WI38 (cell line): ENCODE measurements at regions not wholly inside any gene's neighbourhood (a gene's known extent, or its start where the extent isn't known, plus 50 kb on each side); places are given as distances from the start of the nearest gene placed in this dataset.

Experiments
- H3K4me3 ChIP-seq: 2 replicates; pipeline ENCODE4 v1.5.1; 2011; ENCODE audit warnings: low read depth, mild to moderate bottlenecking, control low read depth, low read length
- CTCF ChIP-seq: IDR thresholded peaks from 2 replicates; pipeline ENCODE4 v1.5.1; 2012; ENCODE audit warnings: low read depth, mild to moderate bottlenecking, control low read depth, low read length

DNA sequence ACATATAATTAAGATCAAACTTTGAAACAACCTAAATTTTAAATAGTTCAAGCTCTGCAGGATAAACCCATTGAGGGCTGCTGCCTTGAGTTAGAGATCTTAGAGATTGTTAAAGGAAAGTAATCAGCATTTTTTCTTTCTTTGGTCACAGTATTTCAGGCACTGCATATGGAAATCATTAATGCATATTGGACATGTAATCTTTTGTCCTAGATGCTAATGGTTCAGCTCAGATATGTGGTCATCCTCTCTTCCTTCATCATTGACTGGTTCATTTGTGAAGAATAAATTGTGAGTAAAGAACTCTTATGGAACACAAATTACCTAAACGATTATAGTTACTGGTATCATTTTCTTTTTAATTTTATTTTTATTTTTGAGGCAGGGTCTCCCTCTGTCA lies 82.0 kb upstream of the PRLR start:
- TF ChIP-seq CTCF: no peak
- no peak overlapping the region for H3K4me3 ChIP-seq

GRCh38 chr5:35309365-35310130 lies 79.3 kb upstream of the PRLR start:
- TF ChIP-seq CTCF: no peak
- no peak overlapping the region for H3K4me3 ChIP-seq

DNA sequence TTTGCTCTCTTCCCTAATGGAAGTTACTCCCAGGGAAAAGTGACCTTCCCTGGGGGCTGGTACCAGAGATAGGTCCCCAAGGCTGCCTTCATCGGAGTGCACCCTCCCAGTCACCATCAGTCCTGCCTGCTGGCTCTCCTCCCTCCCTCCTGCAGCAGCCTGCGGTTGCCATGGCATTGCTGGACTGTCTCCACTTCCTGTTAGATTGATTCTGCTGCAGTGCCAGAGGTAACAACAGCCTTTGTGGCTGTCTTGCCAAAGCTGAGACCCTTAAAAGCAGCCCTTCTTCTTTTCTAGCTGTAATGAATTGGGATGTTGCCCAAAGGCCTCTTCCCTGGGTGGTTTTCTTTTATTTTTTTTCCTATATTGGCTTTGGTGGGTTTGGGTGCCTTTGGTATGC lies 78.1 kb upstream of the PRLR start:
- TF ChIP-seq CTCF: no peak
- H3K4me3 ChIP-seq: no peak overlapping the region

- TF ChIP-seq CTCF: no peak
- H3K4me3 ChIP-seq: no peak overlapping the region
Measured at GRCh38 chr5:35306716-35307365, 76.6 kb upstream of the PRLR start.

DNA sequence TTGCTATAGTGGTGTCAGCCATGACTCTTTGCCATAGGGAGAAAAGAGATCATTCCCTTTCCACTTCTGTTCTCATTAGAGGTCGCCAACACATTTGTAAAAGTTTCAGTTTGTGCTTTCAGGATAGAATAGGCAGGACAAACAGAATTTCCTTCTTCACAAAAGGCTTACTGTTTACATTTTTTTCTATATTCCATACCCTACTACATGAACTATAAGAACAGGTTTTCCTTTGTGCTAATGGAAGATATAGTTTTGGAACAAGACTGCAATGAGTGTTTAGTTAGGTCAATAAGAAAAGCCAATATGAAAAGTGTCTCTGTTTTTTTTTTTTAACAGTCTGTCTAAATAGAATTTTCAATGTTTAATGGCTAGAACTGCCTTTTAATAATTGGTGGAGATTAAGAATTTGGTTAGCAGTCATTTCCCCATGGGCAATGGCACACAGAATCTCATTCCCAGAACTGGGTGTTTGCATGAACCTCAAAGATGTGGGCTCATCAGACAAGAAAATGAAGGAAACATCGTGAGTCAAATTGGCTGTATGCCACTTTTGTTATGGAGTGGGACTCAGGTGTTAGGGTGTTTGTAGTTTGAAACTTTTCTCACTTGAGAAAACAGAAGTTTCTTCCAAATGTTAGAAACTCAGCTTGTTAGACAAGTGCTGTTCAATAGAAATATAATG lies 75.2 kb upstream of the PRLR start:
- H3K4me3 ChIP-seq: no peak overlapping the region
- TF ChIP-seq CTCF: no peak

DNA sequence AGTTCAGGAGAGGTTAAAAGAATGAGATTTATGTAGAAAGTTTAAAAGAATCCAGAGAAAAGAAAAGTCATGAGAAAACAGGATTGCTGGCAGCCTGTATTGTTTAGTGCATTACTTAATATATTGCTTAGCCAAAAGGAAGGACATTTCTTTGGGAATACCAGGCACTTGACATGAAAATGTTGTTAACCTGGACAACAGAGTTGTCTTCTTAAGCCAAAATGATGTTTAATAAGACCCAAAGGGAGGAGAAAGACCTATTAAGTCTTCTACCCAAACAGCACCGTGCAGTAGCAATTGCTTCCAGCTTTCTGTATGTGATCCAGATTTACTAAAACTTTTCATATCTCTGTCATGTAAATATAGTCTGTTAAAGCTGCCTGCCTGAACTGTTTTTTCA lies 74.0 kb upstream of the PRLR start:
- TF ChIP-seq CTCF: no peak
- no peak overlapping the region for H3K4me3 ChIP-seq

DNA sequence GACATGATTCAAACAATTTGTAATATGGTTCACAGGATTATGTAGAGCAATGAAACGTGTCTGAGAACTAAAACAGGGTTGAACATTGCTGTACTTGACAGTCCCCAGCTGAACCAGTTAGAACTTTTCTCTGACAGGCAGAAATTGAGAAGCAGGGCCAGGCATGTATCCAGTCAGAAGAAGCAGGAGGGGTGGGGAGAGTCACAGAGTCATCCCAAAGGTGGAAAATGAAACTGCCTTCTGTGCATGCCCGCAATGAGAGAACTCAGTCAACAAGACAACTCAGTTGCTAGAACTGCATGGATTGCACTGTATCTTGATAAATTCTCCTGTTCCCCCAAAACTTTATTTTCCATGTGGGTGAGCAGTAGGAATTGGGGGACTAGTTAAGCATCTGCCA lies 72.9 kb upstream of the PRLR start:
- no peak for TF ChIP-seq CTCF
- H3K4me3 ChIP-seq: no peak overlapping the region
